T-helper 17 cell (primary cell): ENCODE measurements at regions not wholly inside any gene's neighbourhood (a gene's known extent, or its start where the extent isn't known, plus 50 kb on each side); places are given as distances from the start of the nearest gene placed in this dataset.
"Not testable (repeated sequence)": the region's sequence is repeated elsewhere in the genome, so short reads cannot be mapped to it uniquely, and the experiment has no call there.

ENCODE experiments used
- ATAC-seq: fragments of 150-1000 bp; cut with Tn5 transposase; 2 replicates; pipeline ENCODE4 v1.10.0; 2021; ENCODE audit warnings: mild to moderate bottlenecking, moderate library complexity
- DNase-seq, 3 donors: peaks; one replicate each; pipeline versions ENCODE4 v3.0.0 to v3.0.0-alpha.2; 2020 to 2021
- H3K9me3 ChIP-seq: one replicate; pipeline ENCODE4 v1.7.0; 2013; ENCODE audit warnings: low read length, mild to moderate bottlenecking; ENCODE audit not compliant: control insufficient read depth, poor library complexity, severe bottlenecking
- H3K27ac Mint-ChIP-seq: one replicate; pipeline ENCODE4 v1.8.0; 2022; ENCODE audit warnings: mild to moderate bottlenecking, moderate library complexity, mixed read lengths
- H3K27me3 Mint-ChIP-seq: one replicate; pipeline ENCODE4 v1.8.0; 2022; ENCODE audit warnings: mixed read lengths
- H3K36me3 Mint-ChIP-seq: one replicate; pipeline ENCODE4 v1.8.0; 2022; ENCODE audit warnings: low read depth, mixed read lengths
- H3K4me1 Mint-ChIP-seq: one replicate; pipeline ENCODE4 v1.8.0; 2022; ENCODE audit warnings: mild to moderate bottlenecking, mixed read lengths
- H3K4me3 Mint-ChIP-seq: one replicate; pipeline ENCODE4 v1.8.0; 2022; ENCODE audit warnings: mild to moderate bottlenecking, moderate library complexity, mixed read lengths

- H3K36me3 Mint-ChIP-seq: no peaks in the 10 kb centered on the region
- H3K27ac Mint-ChIP-seq: no peak overlapping the region
- no peaks in the 10 kb centered on the region for H3K27me3 Mint-ChIP-seq
- no peak for ATAC-seq
- DNase-seq: no peak
- H3K9me3 ChIP-seq: no peaks in the 10 kb centered on the region
- no peak overlapping the region for H3K4me3 Mint-ChIP-seq
- no peaks in the 10 kb centered on the region for H3K4me1 Mint-ChIP-seq
These were observed 62.8 kb upstream of the USP25 start for GRCh38 chr21:15667010-15667409.

GRCh38 chr21:15667819-15668218, 62.0 kb upstream of the USP25 start:
- H3K27me3 Mint-ChIP-seq: no peaks in the 10 kb centered on the region
- no peaks in the 10 kb centered on the region for H3K9me3 ChIP-seq
- H3K36me3 Mint-ChIP-seq: no peaks in the 10 kb centered on the region
- no peak for DNase-seq
- no peak for ATAC-seq
- H3K4me1 Mint-ChIP-seq: no peaks in the 10 kb centered on the region
- H3K4me3 Mint-ChIP-seq: no peak overlapping the region
- no peak overlapping the region for H3K27ac Mint-ChIP-seq

- H3K4me1 Mint-ChIP-seq: no peaks in the 10 kb centered on the region
- H3K36me3 Mint-ChIP-seq: no peaks in the 10 kb centered on the region
- H3K4me3 Mint-ChIP-seq: no peak overlapping the region
- no peaks in the 10 kb centered on the region for H3K27me3 Mint-ChIP-seq
- ATAC-seq (no peak), DNase-seq (no peak)
- H3K27ac Mint-ChIP-seq: no peak overlapping the region
- no peaks in the 10 kb centered on the region for H3K9me3 ChIP-seq
These were observed 60.5 kb upstream of the USP25 start for GRCh38 chr21:15669247-15669646.

GRCh38 chr21:15671188-15671587, 58.6 kb upstream of the USP25 start:
- no peak for ATAC-seq
- H3K4me1 Mint-ChIP-seq: no peaks in the 10 kb centered on the region
- no peaks in the 10 kb centered on the region for H3K36me3 Mint-ChIP-seq
- DNase-seq: no peak
- H3K27me3 Mint-ChIP-seq: no peaks in the 10 kb centered on the region
- no peaks in the 10 kb centered on the region for H3K9me3 ChIP-seq
- H3K4me3 Mint-ChIP-seq: no peak overlapping the region
- H3K27ac Mint-ChIP-seq: no peak overlapping the region

- H3K36me3 Mint-ChIP-seq, H3K27me3 Mint-ChIP-seq, ATAC-seq, H3K27ac Mint-ChIP-seq, DNase-seq, H3K4me3 Mint-ChIP-seq, H3K4me1 Mint-ChIP-seq, H3K9me3 ChIP-seq: not testable (repeated sequence)
These were observed 57.2 kb upstream of the USP25 start for GRCh38 chr21:15672578-15672977.

GRCh38 chr21:15676935-15677334, 52.8 kb upstream of the USP25 start:
- Mint-ChIP-seq H3K36me3 (no peaks in the 10 kb centered on the region), H3K27ac (no peak overlapping the region), H3K4me1 (no peaks in the 10 kb centered on the region), H3K27me3 (peaks cover 11% of the 10 kb centered on the region), H3K4me3 (no peak overlapping the region)
- no peak for DNase-seq
- H3K9me3 ChIP-seq: no peaks in the 10 kb centered on the region
- ATAC-seq: no peak

GRCh38 chr21:15679630-15680029, 50.2 kb upstream of the USP25 start:
- H3K27me3 Mint-ChIP-seq: peaks cover 11% of the 10 kb centered on the region
- H3K4me3 Mint-ChIP-seq: no peak overlapping the region
- no peak for ATAC-seq
- no peaks in the 10 kb centered on the region for H3K36me3 Mint-ChIP-seq
- H3K4me1 Mint-ChIP-seq: peaks cover 5% of the 10 kb centered on the region
- no peak overlapping the region for H3K27ac Mint-ChIP-seq
- no peaks in the 10 kb centered on the region for H3K9me3 ChIP-seq
- no peak for DNase-seq
